WTC11 (cell line): ENCODE measurements at regions not wholly inside any gene's neighbourhood (a gene's known extent, or its start where the extent isn't known, plus 50 kb on each side); places are given as distances from the start of the nearest gene placed in this dataset.

Experiments used
- ATAC-seq: fragments of 200-7000 bp; cut with Tn5 transposase; 2 replicates; pipeline ENCODE4 v1.10.0; 2021; ENCODE audit warnings: mild to moderate bottlenecking, moderate library complexity
- CTCF ChIA-PET: fragments of 300-600 bp; sonication (Branson Sonifier 250); formaldehyde crosslinking; loops from one replicate; lab custom pipeline; 2021; ENCODE audit warnings: antibody characterized with exemption; lab: Charles Lee
- POLR2A ChIA-PET: fragments of 350-600 bp; sonication (Branson Sonifier 250); formaldehyde crosslinking; loops from one replicate; lab custom pipeline; 2021; ENCODE audit warnings: antibody characterized with exemption; lab: Charles Lee
- DNase-seq: peaks from one replicate; pipeline ENCODE4 v3.0.0; 2021; ENCODE audit warnings: low spot score
- H3K27ac Mint-ChIP-seq: 2 replicates; pipeline ENCODE4 v1.8.0; 2021; ENCODE audit warnings: mixed read lengths
- H3K27me3 Mint-ChIP-seq: 2 replicates; pipeline ENCODE4 v1.8.0; 2021; ENCODE audit warnings: low read depth, mild to moderate bottlenecking, moderate library complexity, mixed read lengths
- H3K36me3 Mint-ChIP-seq: 2 replicates; pipeline ENCODE4 v1.8.0; 2021; ENCODE audit warnings: mixed read lengths
- H3K4me1 Mint-ChIP-seq: 2 replicates; pipeline ENCODE4 v1.8.0; 2022; ENCODE audit warnings: mixed read lengths
- H3K4me3 Mint-ChIP-seq: 2 replicates; pipeline ENCODE4 v1.8.0; 2021; ENCODE audit warnings: mild to moderate bottlenecking, moderate library complexity, mixed read lengths
- H3K9me3 Mint-ChIP-seq: 2 replicates; pipeline ENCODE4 v1.8.0; 2021; ENCODE audit warnings: mixed read lengths
- AFF4 ChIP-seq: sonication (generic); formaldehyde crosslinking; IDR thresholded peaks from 2 replicates; pipeline ENCODE4 v1.8.1; 2023; ENCODE audit warnings: mild to moderate bottlenecking, missing genetic modification reagents, borderline replicate concordance
- ATF1 ChIP-seq: sonication (generic); formaldehyde crosslinking; IDR thresholded peaks from 2 replicates; pipeline ENCODE4 v1.8.1; 2023; ENCODE audit warnings: mild to moderate bottlenecking, moderate library complexity, missing genetic modification reagents
- ATF3 ChIP-seq: sonication (generic); formaldehyde crosslinking; conservative IDR thresholded peaks from 2 replicates; pipeline ENCODE4 v1.8.1; 2022; ENCODE audit warnings: mild to moderate bottlenecking, missing genetic modification reagents
- CREB1 ChIP-seq: sonication (generic); formaldehyde crosslinking; IDR thresholded peaks from 2 replicates; pipeline ENCODE4 v1.8.0; 2023; ENCODE audit warnings: mild to moderate bottlenecking, missing genetic modification reagents
- E2F4 ChIP-seq: sonication (generic); formaldehyde crosslinking; IDR thresholded peaks from 2 replicates; pipeline ENCODE4 v1.8.1; 2022; ENCODE audit warnings: low read depth, mild to moderate bottlenecking, moderate library complexity, missing genetic modification reagents, borderline replicate concordance
- ELF4 ChIP-seq: sonication (generic); formaldehyde crosslinking; IDR thresholded peaks from 2 replicates; pipeline ENCODE4 v1.8.1; 2022; ENCODE audit warnings: low read depth, mild to moderate bottlenecking, moderate library complexity, missing genetic modification reagents
- FOXK1 ChIP-seq: sonication (generic); formaldehyde crosslinking; IDR thresholded peaks from 2 replicates; pipeline ENCODE4 v1.8.0; 2022; ENCODE audit warnings: mild to moderate bottlenecking, moderate library complexity, missing genetic modification reagents
- HMGA2 ChIP-seq: fragments of 250-450 bp; sonication (Bioruptor Pico); IDR thresholded peaks from 2 replicates; pipeline ENCODE4 v1.4.0; 2021; ENCODE audit warnings: mild to moderate bottlenecking, moderate library complexity
- MAX ChIP-seq: sonication (generic); formaldehyde crosslinking; IDR thresholded peaks from 2 replicates; pipeline ENCODE4 v1.8.0; 2022; ENCODE audit warnings: mild to moderate bottlenecking, missing genetic modification reagents
- PRRX2 ChIP-seq: fragments of 250-450 bp; sonication (Bioruptor Pico); IDR thresholded peaks from 2 replicates; pipeline ENCODE4 v1.8.0; 2021; ENCODE audit warnings: mild to moderate bottlenecking
- TEAD1 ChIP-seq: sonication (generic); formaldehyde crosslinking; IDR thresholded peaks from 2 replicates; pipeline ENCODE4 v1.8.0; 2022; ENCODE audit warnings: mild to moderate bottlenecking, missing genetic modification reagents
- ZBTB43 ChIP-seq: sonication (generic); formaldehyde crosslinking; IDR thresholded peaks from 2 replicates; pipeline ENCODE4 v1.8.1; 2023; ENCODE audit warnings: mild to moderate bottlenecking, missing genetic modification reagents
- ZNF425 ChIP-seq: fragments of 250-450 bp; sonication (Bioruptor Pico); conservative IDR thresholded peaks from 2 replicates; pipeline ENCODE4 v1.9.0; 2021; ENCODE audit warnings: mild to moderate bottlenecking
- ZNF512 ChIP-seq: sonication (generic); formaldehyde crosslinking; IDR thresholded peaks from 2 replicates; pipeline ENCODE4 v1.8.1; 2022; ENCODE audit warnings: missing genetic modification reagents, borderline replicate concordance
- ZNF532 ChIP-seq: fragments of 250-450 bp; sonication (Bioruptor Pico); IDR thresholded peaks from 2 replicates; pipeline ENCODE4 v1.9.0; 2021; ENCODE audit warnings: mild to moderate bottlenecking, borderline replicate concordance
- ZNF671 ChIP-seq: fragments of 250-450 bp; sonication (Bioruptor Pico); IDR thresholded peaks from 2 replicates; pipeline ENCODE4 v1.8.0; 2021; ENCODE audit warnings: mild to moderate bottlenecking

GRCh38 chr6:99177736-99178135 lies 171.7 kb downstream of the FAXC start (continued):
- TF ChIP-seq AFF4 (no peak), ZNF425 (no peak), PRRX2 (no peak)

- ChIA-PET CTCF (interaction anchor here (2.1 kb wide), 1 partner anchor 14 kb away, joined by 7 read pairs; no protein-coding TSS in a partner anchor), POLR2A (no interaction called here)
- H3K4me3 Mint-ChIP-seq = no peak overlapping the region
- TF ChIP-seq HMGA2 (CRISPR knock-in tag) (no peak), TEAD1 (CRISPR knock-in tag) (no peak), CREB1 (no peak), ZBTB43 (CRISPR knock-in tag) (no peak), E2F4 (no peak), ELF4 (CRISPR knock-in tag) (no peak), ATF3 (CRISPR knock-in tag) (no peak), ZNF512 (no peak), ZNF532 (CRISPR knock-in tag) (no peak), FOXK1 (no peak), ZNF671 (no peak), ATF1 (CRISPR knock-in tag) (no peak), MAX (CRISPR knock-in tag) (no peak)
- no peaks in the 10 kb centered on the region for H3K27me3 Mint-ChIP-seq
- H3K9me3 Mint-ChIP-seq = no peaks in the 10 kb centered on the region
- H3K27ac Mint-ChIP-seq = no peak overlapping the region
- no peak for ATAC-seq
- H3K4me1 Mint-ChIP-seq = no peaks in the 10 kb centered on the region
- no peak for DNase-seq
- no peaks in the 10 kb centered on the region for H3K36me3 Mint-ChIP-seq
Observed at GRCh38 chr6:99165838-99166237, 183.6 kb downstream of the FAXC start.
